SU-DHL-6 (cell line): ENCODE measurements at regions not wholly inside any gene's neighbourhood (a gene's known extent, or its start where the extent isn't known, plus 50 kb on each side); places are given as distances from the start of the nearest gene placed in this dataset.

Experiments used
- H2AFZ ChIP-seq: fragments of 200-600 bp; sonication (generic); 2 replicates; pipeline ENCODE4 v1.6.1; 2014; ENCODE audit warnings: low read depth, mild to moderate bottlenecking, moderate library complexity, mixed read lengths, antibody characterized with exemption, low read length; ENCODE audit not compliant: severe bottlenecking
- H3F3A ChIP-seq: fragments of 200-600 bp; shearing (Covaris generic); 2 replicates; pipeline ENCODE4 v1.6.0; 2016; ENCODE audit warnings: antibody characterized with exemption, mild to moderate bottlenecking; ENCODE audit not compliant: insufficient read depth
- H3K27ac ChIP-seq: fragments of 200-600 bp; sonication (generic); 2 replicates; pipeline ENCODE4 v1.5.1; 2016; ENCODE audit warnings: low read depth, mild to moderate bottlenecking, low read length, moderate library complexity, mixed read lengths
- H3K27me3 ChIP-seq: fragments of 200-600 bp; sonication (generic), shearing (Covaris generic); 2 replicates; pipeline ENCODE4 v1.6.0; 2014; ENCODE audit warnings: mild to moderate bottlenecking, low read length
- H3K36me3 ChIP-seq: fragments of 200-600 bp; sonication (generic); 2 replicates; pipeline ENCODE4 v1.6.1; 2014; ENCODE audit warnings: mild to moderate bottlenecking, low read length, mixed read lengths
- H3K4me2 ChIP-seq: fragments of 300-600, 200-600 bp; shearing (Covaris generic), sonication (generic); 2 replicates; pipeline ENCODE4 v1.6.0; 2014; ENCODE audit warnings: low read length, low read depth, mild to moderate bottlenecking; ENCODE audit not compliant: poor library complexity, severe bottlenecking
- H3K4me3 ChIP-seq: fragments of 200-600 bp; sonication (generic); 2 replicates; pipeline ENCODE4 v1.5.1; 2014; ENCODE audit warnings: antibody characterized with exemption, low read length, mild to moderate bottlenecking, mixed read lengths; ENCODE audit not compliant: insufficient read depth, poor library complexity, severe bottlenecking
- H3K79me2 ChIP-seq: fragments of 200-600 bp; sonication (generic); 2 replicates; pipeline ENCODE4 v1.6.1; 2014; ENCODE audit warnings: mild to moderate bottlenecking, low read length, moderate library complexity; ENCODE audit not compliant: insufficient read depth
- H3K9ac ChIP-seq: fragments of 200-600 bp; sonication (generic); 2 replicates; pipeline ENCODE4 v1.7.0; 2014; ENCODE audit warnings: mild to moderate bottlenecking, low read length
- H3K9me2 ChIP-seq: fragments of 200-600 bp; sonication (generic); replicated peaks from 2 replicates; pipeline ENCODE4 v1.6.1; 2014; ENCODE audit warnings: low read length; ENCODE audit not compliant: insufficient read depth
- H3K9me3 ChIP-seq: fragments of 200-600 bp; sonication (generic); 2 replicates; pipeline ENCODE4 v1.6.1; 2014; ENCODE audit warnings: low read length, mixed read lengths; ENCODE audit not compliant: insufficient read depth
- H4K20me1 ChIP-seq: fragments of 200-600 bp; sonication (generic); 2 replicates; pipeline ENCODE4 v1.6.1; 2014; ENCODE audit warnings: low read depth, mild to moderate bottlenecking, antibody characterized with exemption, low read length, moderate library complexity, mixed read lengths
- CTCF ChIP-seq: fragments of 200-600 bp; sonication (generic); IDR thresholded peaks from one replicate; pipeline ENCODE4 v1.5.1; 2017; ENCODE audit warnings: antibody characterized with exemption, mild to moderate bottlenecking, low read length, moderate library complexity; ENCODE audit not compliant: insufficient read depth, poor library complexity, severe bottlenecking
- EZH2phosphoT487 ChIP-seq: fragments of 200-600 bp; sonication (generic), shearing (Covaris generic); conservative IDR thresholded peaks from 2 replicates; pipeline ENCODE4 v1.6.1; 2018; ENCODE audit warnings: mild to moderate bottlenecking, antibody characterized with exemption, low read length, moderate library complexity, mixed read lengths

DNA sequence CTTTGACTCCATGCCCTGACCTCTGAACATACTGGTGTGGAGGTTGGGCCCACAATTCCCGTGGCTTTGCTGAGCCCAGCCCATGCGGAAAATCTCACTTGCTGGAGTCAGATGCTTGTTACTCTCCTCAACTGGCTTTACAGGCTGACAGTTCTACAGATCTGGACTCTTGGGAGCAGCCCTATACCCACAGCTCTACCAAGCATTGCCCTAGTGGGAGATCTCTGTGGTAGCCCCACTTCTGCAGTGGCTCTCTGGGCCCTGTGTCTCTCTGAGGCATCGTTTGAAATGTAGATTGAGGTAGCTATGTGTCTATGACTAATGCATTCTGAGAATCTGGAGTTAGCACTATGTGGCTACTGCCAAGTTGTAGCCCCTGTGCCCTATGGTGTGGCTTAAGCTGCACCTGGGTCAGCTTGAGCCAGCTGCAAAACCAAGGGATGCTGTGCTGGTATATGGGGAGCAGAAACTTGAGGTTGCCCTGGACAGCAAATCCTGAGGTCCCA, 625.8 kb upstream of the ALCAM start:
- Histone ChIP-seq H3K4me2 (no peak overlapping the region), H4K20me1 (no peaks in the 10 kb centered on the region), H3K27ac (no peak overlapping the region), H3K4me3 (no peak overlapping the region), H3F3A (no peaks in the 10 kb centered on the region), H3K9me3 (no peaks in the 10 kb centered on the region), H3K27me3 (no peaks in the 10 kb centered on the region), H3K79me2 (no peaks in the 10 kb centered on the region), H2AFZ (no peak overlapping the region), H3K9me2 (no peaks in the 10 kb centered on the region), H3K9ac (no peak overlapping the region), H3K36me3 (no peaks in the 10 kb centered on the region)
- TF ChIP-seq CTCF, result no peak
- no peak for TF ChIP-seq EZH2phosphoT487

- Histone ChIP-seq H3K27me3 (no peaks in the 10 kb centered on the region), H3F3A (no peaks in the 10 kb centered on the region), H2AFZ (no peak overlapping the region), H3K4me3 (no peak overlapping the region), H3K36me3 (no peaks in the 10 kb centered on the region), H3K9me2 (no peaks in the 10 kb centered on the region), H3K9ac (no peak overlapping the region), H3K27ac (no peak overlapping the region), H3K79me2 (no peaks in the 10 kb centered on the region), H4K20me1 (no peaks in the 10 kb centered on the region), H3K4me2 (no peak overlapping the region), H3K9me3 (no peaks in the 10 kb centered on the region)
- TF ChIP-seq EZH2phosphoT487 (no peak), CTCF (no peak)
Measured at GRCh38 chr3:104742044-104742443, 624.7 kb upstream of the ALCAM start.

DNA sequence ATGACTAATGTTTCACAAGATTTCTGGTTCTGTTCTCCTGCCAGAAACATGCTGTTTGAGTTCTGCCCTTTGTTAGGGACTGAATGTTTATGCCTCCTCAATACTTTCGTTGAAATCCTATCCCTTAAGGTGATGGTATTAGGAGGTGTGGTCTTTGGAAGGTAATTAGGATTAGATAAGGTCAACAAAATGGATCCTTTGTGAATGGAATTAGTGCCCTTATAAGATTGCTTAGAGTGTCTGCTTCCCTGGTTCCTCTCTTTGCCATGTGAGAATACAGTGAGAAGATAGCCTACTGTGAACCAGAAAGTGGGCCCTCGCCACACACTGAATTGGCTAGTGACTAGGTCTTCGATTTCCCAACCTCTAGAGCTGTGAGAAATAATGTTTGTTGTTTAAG, 621.4 kb upstream of the ALCAM start:
- no peak for TF ChIP-seq EZH2phosphoT487
- no peak for TF ChIP-seq CTCF
- no peak overlapping the region for H3K9ac ChIP-seq
- no peaks in the 10 kb centered on the region for H3K9me3 ChIP-seq
- H2AFZ ChIP-seq, result no peak overlapping the region
- H3K9me2 ChIP-seq, result no peaks in the 10 kb centered on the region
- H3K27ac ChIP-seq, result no peak overlapping the region
- no peaks in the 10 kb centered on the region for H4K20me1 ChIP-seq
- no peaks in the 10 kb centered on the region for H3K36me3 ChIP-seq
- H3K27me3 ChIP-seq, result no peaks in the 10 kb centered on the region
- no peak overlapping the region for H3K4me3 ChIP-seq
- H3K79me2 ChIP-seq, result no peaks in the 10 kb centered on the region
- no peak overlapping the region for H3K4me2 ChIP-seq
- no peaks in the 10 kb centered on the region for H3F3A ChIP-seq
